ENCODE measurements at regions not wholly inside any gene's neighbourhood (a gene's known extent, or its start where the extent isn't known, plus 50 kb on each side); places are given as distances from the start of the nearest gene placed in this dataset.

- DNase-seq (ENCODE audit: low read depth in 2 of 2), result no peak
Measured at GRCh38 chr1:83725735-83726360, 273.1 kb downstream of the TTLL7 start.

GRCh38 chr1:83718338-83718737 lies 280.6 kb downstream of the TTLL7 start:
- no peak for DNase-seq (ENCODE audit: low read depth in 2 of 2)

- no peak for DNase-seq (ENCODE audit: low read depth in 2 of 2)
Measured at GRCh38 chr1:83717785-83718184, 281.1 kb downstream of the TTLL7 start.

- no peak for DNase-seq (ENCODE audit: low read depth in 2 of 2)
Measured at GRCh38 chr1:83716641-83717040, 282.3 kb downstream of the TTLL7 start.

- DNase-seq (ENCODE audit: low read depth in 2 of 2), result no peak
Measured at GRCh38 chr1:83715550-83715949, 283.4 kb downstream of the TTLL7 start.

GRCh38 chr1:83709662-83710061 lies 289.3 kb downstream of the TTLL7 start:
- no peak for DNase-seq (ENCODE audit: low read depth in 2 of 2)

GRCh38 chr1:83706354-83706938 lies 292.5 kb downstream of the TTLL7 start:
- no peak for DNase-seq (ENCODE audit: low read depth in 2 of 2)

GRCh38 chr1:83705091-83705490 lies 293.8 kb downstream of the TTLL7 start:
- DNase-seq (ENCODE audit: low read depth in 2 of 2), result no peak

GRCh38 chr1:83704350-83704749 lies 294.6 kb downstream of the TTLL7 start:
- DNase-seq (ENCODE audit: low read depth in 2 of 2), result no peak

GRCh38 chr1:83702356-83702755 lies 296.6 kb downstream of the TTLL7 start:
- DNase-seq (ENCODE audit: low read depth in 2 of 2), result no peak

- no peak for DNase-seq (ENCODE audit: low read depth in 2 of 2)
Measured at GRCh38 chr1:83701355-83701754, 297.6 kb downstream of the TTLL7 start.

GRCh38 chr1:83698644-83699043 lies 300.3 kb downstream of the TTLL7 start:
- no peak for DNase-seq (ENCODE audit: low read depth in 2 of 2)

- no peak for DNase-seq (ENCODE audit: low read depth in 2 of 2)
Measured at GRCh38 chr1:83697961-83698360, 301.0 kb downstream of the TTLL7 start.

- DNase-seq (ENCODE audit: low read depth in 2 of 2), result no peak
Measured at GRCh38 chr1:83697220-83697619, 301.7 kb downstream of the TTLL7 start.

GRCh38 chr1:83694449-83694848 lies 304.5 kb downstream of the TTLL7 start:
- DNase-seq (ENCODE audit: low read depth in 2 of 2), result no peak

- DNase-seq (ENCODE audit: low read depth in 2 of 2), result no peak
Measured at GRCh38 chr1:83693427-83694126, 305.4 kb downstream of the TTLL7 start.

- DNase-seq (ENCODE audit: low read depth in 2 of 2), result no peak
Measured at GRCh38 chr1:83692524-83693381, 306.2 kb downstream of the TTLL7 start.

- no peak for DNase-seq (ENCODE audit: low read depth in 2 of 2)
Measured at GRCh38 chr1:83691953-83692500, 306.9 kb downstream of the TTLL7 start.

GRCh38 chr1:83689921-83690868 lies 308.7 kb downstream of the TTLL7 start:
- no peak for DNase-seq (ENCODE audit: low read depth in 2 of 2)

- no peak for DNase-seq (ENCODE audit: low read depth in 2 of 2)
Measured at GRCh38 chr1:83682132-83682531, 316.8 kb downstream of the TTLL7 start.

- no peak for DNase-seq (ENCODE audit: low read depth in 2 of 2)
Measured at GRCh38 chr1:83676106-83676505, 322.8 kb downstream of the TTLL7 start.
